ENCODE measurements at regions not wholly inside any gene's neighbourhood (a gene's known extent, or its start where the extent isn't known, plus 50 kb on each side); places are given as distances from the start of the nearest gene placed in this dataset.

- TF ChIP-seq, protein P1, sequence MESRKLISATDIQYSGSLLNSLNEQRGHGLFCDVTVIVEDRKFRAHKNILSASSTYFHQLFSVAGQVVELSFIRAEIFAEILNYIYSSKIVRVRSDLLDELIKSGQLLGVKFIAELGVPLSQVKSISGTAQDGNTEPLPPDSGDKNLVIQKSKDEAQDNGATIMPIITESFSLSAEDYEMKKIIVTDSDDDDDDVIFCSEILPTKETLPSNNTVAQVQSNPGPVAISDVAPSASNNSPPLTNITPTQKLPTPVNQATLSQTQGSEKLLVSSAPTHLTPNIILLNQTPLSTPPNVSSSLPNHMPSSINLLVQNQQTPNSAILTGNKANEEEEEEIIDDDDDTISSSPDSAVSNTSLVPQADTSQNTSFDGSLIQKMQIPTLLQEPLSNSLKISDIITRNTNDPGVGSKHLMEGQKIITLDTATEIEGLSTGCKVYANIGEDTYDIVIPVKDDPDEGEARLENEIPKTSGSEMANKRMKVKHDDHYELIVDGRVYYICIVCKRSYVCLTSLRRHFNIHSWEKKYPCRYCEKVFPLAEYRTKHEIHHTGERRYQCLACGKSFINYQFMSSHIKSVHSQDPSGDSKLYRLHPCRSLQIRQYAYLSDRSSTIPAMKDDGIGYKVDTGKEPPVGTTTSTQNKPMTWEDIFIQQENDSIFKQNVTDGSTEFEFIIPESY (IDR thresholded peaks at IDR 0.05; ENCODE audit: extremely low read depth, insufficient replicate concordance, low read length): no peak
- TF ChIP-seq EZH2phosphoT487 (IDR thresholded peaks at IDR 0.05; ENCODE audit: borderline replicate concordance) (no peak), JUND (IDR thresholded peaks at IDR 0.05) (no peak), ELF1 (IDR thresholded peaks at IDR 0.05; ENCODE audit: borderline replicate concordance, low read depth) (no peak), ZNF274 (IDR thresholded peaks at IDR 0.05; ENCODE audit: low read depth, low read length) (no peak)
Measured at GRCh38 chr10:78604721-78605120, 464.0 kb upstream of the ZMIZ1 start (continued).

- no peaks in the 10 kb centered on the region for H3K36me3 ChIP-seq (ENCODE audit: control insufficient read depth in 1 of 2, insufficient read depth in 2 of 2, low read length in 2 of 2)
- RAD21 ChIA-PET (ENCODE audit: low non-redundant PET in 1 of 2, low total read pairs in 2 of 2, uncharacterized antibody in 2 of 2, unreplicated experiment in 2 of 2): no interaction called here
- peaks cover 4% of the 10 kb centered on the region; the same call in 1 of the 2 replicates for H3K27me3 ChIP-seq (ENCODE audit: insufficient read depth, low read length)
- no peaks in the 10 kb centered on the region for H3K9me3 ChIP-seq (ENCODE audit: control insufficient read depth in 1 of 2, insufficient read depth in 1 of 2, low read depth in 1 of 2, low read length in 2 of 2)
- TF ChIP-seq SP1 (IDR thresholded peaks at IDR 0.05; ENCODE audit: low read depth): no peak
- no peak for TF ChIP-seq ZFX (IDR thresholded peaks at IDR 0.05)
- no peak for TF ChIP-seq SIN3A (IDR thresholded peaks at IDR 0.05; ENCODE audit: low read depth)
- no peak for TF ChIP-seq EGR1 (IDR thresholded peaks at IDR 0.05; ENCODE audit: low read depth)
- TF ChIP-seq MAX (IDR thresholded peaks at IDR 0.05): 0 out of 2 replicates have a peak, but pooled peaks have one; percentile 27
- no peak for TF ChIP-seq POLR2A (IDR thresholded peaks at IDR 0.05; ENCODE audit: borderline replicate concordance, extremely low read depth, insufficient read depth, insufficient read length)
- TF ChIP-seq ZNF274 (IDR thresholded peaks at IDR 0.05; ENCODE audit: low read depth, low read length): no peak
- TF ChIP-seq POLR2AphosphoS5 (IDR thresholded peaks at IDR 0.05; ENCODE audit: low read depth, low read length): no peak
- no peak for TF ChIP-seq ATF3 (IDR thresholded peaks at IDR 0.05)
- TF ChIP-seq, protein P2, sequence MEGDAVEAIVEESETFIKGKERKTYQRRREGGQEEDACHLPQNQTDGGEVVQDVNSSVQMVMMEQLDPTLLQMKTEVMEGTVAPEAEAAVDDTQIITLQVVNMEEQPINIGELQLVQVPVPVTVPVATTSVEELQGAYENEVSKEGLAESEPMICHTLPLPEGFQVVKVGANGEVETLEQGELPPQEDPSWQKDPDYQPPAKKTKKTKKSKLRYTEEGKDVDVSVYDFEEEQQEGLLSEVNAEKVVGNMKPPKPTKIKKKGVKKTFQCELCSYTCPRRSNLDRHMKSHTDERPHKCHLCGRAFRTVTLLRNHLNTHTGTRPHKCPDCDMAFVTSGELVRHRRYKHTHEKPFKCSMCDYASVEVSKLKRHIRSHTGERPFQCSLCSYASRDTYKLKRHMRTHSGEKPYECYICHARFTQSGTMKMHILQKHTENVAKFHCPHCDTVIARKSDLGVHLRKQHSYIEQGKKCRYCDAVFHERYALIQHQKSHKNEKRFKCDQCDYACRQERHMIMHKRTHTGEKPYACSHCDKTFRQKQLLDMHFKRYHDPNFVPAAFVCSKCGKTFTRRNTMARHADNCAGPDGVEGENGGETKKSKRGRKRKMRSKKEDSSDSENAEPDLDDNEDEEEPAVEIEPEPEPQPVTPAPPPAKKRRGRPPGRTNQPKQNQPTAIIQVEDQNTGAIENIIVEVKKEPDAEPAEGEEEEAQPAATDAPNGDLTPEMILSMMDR (IDR thresholded peaks at IDR 0.05 in 2 of 3, conservative IDR thresholded peaks at IDR 0.05 in 1 of 3; ENCODE audit: borderline replicate concordance in 1 of 3, insufficient read depth in 1 of 3, low read depth in 2 of 3, low read length in 2 of 3): peak; percentile 10 to 29 (median 14); a peak in 1 of 6 replicates
- peak; percentile 41 for TF ChIP-seq RAD21 (IDR thresholded peaks at IDR 0.05; ENCODE audit: low read depth)
- peak; percentile 27; the same call in 1 of the 2 replicates for TF ChIP-seq CBX3 (IDR thresholded peaks at IDR 0.05; ENCODE audit: low read depth)
- TF ChIP-seq YY1 (IDR thresholded peaks at IDR 0.05; ENCODE audit: extremely low read depth, insufficient replicate concordance, low read depth, low read length): no peak
- no peak for TF ChIP-seq FOSL1 (IDR thresholded peaks at IDR 0.05; ENCODE audit: low read depth)
- no peak for TF ChIP-seq EZH2phosphoT487 (IDR thresholded peaks at IDR 0.05; ENCODE audit: borderline replicate concordance)
- TF ChIP-seq JUND (IDR thresholded peaks at IDR 0.05): no peak; the same call in 1 of the 2 replicates
- H2AFZ ChIP-seq (ENCODE audit: low read depth, low read length, poor library complexity, severe bottlenecking): no peak overlapping the region
- no peaks in the 10 kb centered on the region for H3K9me2 ChIP-seq (ENCODE audit: insufficient read depth)
- no peaks in the 10 kb centered on the region for H4K20me1 ChIP-seq (ENCODE audit: insufficient read depth)
- POLR2A ChIA-PET: no interaction called here
- H3K9ac ChIP-seq (ENCODE audit: low read length): no peak overlapping the region
- CTCF ChIA-PET: interaction anchor here (1.0 to 1.6 kb wide), 2 partner anchors 558 to 590 kb away, joined by 4 read pairs; no protein-coding TSS in a partner anchor
- DNase-seq (ENCODE audit: low read depth, low spot score): peak; percentile 24
- intact Hi-C loops (cut with micrococcal nuclease): no loop called here
- ATAC-seq: peak; percentile 93
- no peak overlapping the region for H3K4me3 ChIP-seq (replicated peaks in 1 of 2; ENCODE audit: low read depth in 1 of 2, low read length in 2 of 2)
- H3K79me2 ChIP-seq (ENCODE audit: insufficient read depth, low read length): no peaks in the 10 kb centered on the region
- BruUV-seq (replicated peaks): no TSS peak
- no peak overlapping the region for H3K27ac ChIP-seq (ENCODE audit: low read depth, low read length)
- no peak overlapping the region for H3K4me2 ChIP-seq (ENCODE audit: low read length)
- no peaks in the 10 kb centered on the region for H3K4me1 ChIP-seq (ENCODE audit: control insufficient read depth in 1 of 2, insufficient read depth in 2 of 2, low read length in 2 of 2)
Measured at GRCh38 chr10:78605800-78606350, 462.9 kb upstream of the ZMIZ1 start.

All from HCT116 (cell line).